Renal cortex interstitium (tissue), 11 donors: ENCODE measurements at regions not wholly inside any gene's neighbourhood (a gene's known extent, or its start where the extent isn't known, plus 50 kb on each side); places are given as distances from the start of the nearest gene placed in this dataset.
"Not testable (repeated sequence)": the region's sequence is repeated elsewhere in the genome, so short reads cannot be mapped to it uniquely, and the experiment has no call there.

Experiments
- DNase-seq, 11 donors: peaks; one replicate each; pipeline ENCODE4 v3.0.0-alpha.2; 2013; ENCODE audit warnings: low read depth in 9 of 11, low spot score in 4 of 11; ENCODE audit errors: extremely low read depth in 1 of 11

DNA sequence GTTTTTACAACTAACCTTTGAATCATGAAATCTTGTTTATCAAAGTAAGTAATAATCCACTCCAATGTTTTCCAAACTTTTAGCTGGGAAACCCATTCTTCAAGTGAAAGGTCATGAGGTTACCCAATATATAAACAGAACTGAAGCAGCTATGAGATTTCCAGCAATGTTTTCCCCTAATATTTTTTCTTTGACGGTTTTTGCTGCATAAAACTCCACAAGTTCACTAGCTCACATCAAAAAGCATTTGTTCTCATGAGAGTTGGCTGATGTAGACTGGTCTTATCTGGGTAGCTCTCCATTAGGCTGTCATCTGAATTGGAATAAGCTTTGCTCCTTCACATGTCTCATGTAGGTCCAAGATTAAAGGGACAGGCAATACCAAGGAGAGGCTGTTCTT lies 241.2 kb upstream of the LRRC3B start:
- peak in 10 of 11 donors; percentile 16 to 59 (median 30) for DNase-seq

DNA sequence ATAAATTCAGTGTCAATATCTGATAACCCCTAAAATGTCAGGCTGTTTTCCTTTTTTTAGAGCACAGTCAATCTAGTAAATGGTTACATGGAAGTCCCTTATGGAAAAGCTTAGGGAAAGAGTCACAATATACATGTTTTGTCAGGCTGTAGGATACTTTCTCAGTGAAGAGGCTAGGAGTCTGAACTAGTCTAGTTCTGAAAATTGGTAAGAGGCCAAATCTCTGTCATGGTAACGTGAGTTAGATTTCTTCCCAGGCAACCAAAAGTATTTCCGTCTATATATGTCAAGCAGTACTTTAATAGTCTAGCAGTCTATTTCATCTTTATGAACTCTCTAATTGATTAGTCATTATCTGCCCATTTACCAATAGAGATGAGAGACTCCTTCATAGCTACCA lies 215.9 kb upstream of the LRRC3B start:
- no peak for DNase-seq

GRCh38 chr3:26418553-26418952 lies 204.0 kb upstream of the LRRC3B start:
- no peak for DNase-seq

- no peak for DNase-seq
Measured at GRCh38 chr3:26422415-26422814, 200.2 kb upstream of the LRRC3B start.

DNA sequence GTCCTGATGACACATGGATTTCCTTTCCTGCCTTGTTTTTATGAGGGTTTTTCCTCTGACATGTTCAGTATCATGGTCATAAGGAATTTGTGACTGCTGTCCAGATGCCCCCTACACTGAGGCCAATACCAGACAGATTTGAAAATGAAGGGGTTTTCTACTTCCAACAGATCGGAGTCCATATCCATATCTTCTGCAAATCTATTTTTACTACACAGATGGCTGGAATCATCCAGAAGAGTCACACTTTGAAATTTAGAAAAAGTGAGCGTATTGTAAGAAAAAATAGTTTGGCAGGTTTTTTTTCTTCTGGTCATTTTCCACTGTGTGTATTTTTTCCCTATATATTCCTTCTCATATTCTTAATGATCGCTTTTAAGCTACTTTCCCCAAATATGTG lies 197.5 kb upstream of the LRRC3B start:
- no peak for DNase-seq

GRCh38 chr3:26428992-26429391 lies 193.6 kb upstream of the LRRC3B start:
- DNase-seq: no peak

GRCh38 chr3:26437678-26438077 lies 184.9 kb upstream of the LRRC3B start:
- no peak for DNase-seq

GRCh38 chr3:26438325-26438940 lies 184.1 kb upstream of the LRRC3B start:
- no peak for DNase-seq

DNA sequence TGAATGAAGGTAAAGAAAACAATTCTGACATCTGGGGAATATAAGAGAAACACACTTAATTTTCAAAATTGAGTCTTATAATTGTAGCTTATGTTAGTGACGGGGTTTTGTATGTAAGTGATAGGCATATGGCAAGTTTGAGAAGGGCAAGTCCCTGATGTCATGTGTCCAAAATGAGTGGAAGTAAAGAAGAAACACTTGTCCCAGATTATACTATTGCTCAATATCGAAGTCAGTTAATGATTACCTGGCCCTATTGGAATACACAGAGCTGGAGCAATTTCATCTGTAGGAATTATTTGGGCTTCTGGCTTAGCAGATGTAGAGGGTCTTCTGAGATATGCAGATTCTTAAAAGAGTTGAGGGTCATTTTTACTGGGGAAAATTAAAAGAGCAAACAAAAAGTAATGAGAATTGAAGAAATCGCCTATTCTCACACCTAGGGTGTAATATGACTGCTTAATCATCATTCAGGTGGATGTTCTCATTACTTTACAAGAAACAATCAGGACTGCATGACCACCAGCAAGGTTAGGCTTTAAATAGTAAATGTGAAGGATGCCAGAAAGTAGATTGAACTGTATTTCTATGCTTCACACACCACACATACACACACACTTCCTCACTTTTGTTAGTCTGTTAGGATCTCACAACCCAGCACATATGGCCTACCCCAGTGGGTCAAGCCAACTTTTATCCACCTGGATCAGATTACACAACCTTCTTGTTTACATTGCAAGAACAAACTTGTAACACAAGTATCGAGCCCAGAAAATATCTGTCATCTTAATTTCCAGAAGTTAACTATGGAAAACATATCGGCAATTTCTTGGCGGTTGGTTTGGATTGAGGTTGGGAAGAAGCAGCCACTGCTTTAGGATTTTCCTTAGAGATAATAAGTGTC lies 183.3 kb upstream of the LRRC3B start:
- no peak for DNase-seq

- no peak for DNase-seq
Measured at GRCh38 chr3:26449996-26450395, 172.6 kb upstream of the LRRC3B start.

- no peak for DNase-seq
Measured at GRCh38 chr3:26452363-26452762, 170.2 kb upstream of the LRRC3B start.

GRCh38 chr3:26460985-26461384 lies 161.6 kb upstream of the LRRC3B start:
- DNase-seq: no peak

- no peak for DNase-seq
Measured at GRCh38 chr3:26472345-26472744, 150.2 kb upstream of the LRRC3B start.

DNA sequence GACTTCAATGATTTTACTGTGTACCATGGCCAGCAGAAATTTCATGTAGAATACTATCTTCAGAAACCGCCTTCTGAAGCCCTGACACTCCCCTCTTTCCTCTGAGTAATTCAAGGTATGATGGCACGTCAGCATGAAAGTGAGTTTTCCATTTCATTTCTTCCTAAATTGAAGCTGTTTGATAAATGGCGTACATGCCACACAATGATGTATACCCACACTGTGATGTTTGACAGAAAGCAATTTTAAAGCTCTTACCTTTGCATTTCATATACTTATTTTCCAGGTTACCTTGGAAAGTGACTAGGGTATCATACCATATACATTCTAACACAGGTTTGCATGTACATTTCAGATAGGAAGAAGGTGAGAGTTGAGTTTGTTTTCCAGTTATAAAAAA lies 147.9 kb upstream of the LRRC3B start:
- DNase-seq: no peak

- no peak for DNase-seq
Measured at GRCh38 chr3:26480377-26480776, 142.2 kb upstream of the LRRC3B start.

DNA sequence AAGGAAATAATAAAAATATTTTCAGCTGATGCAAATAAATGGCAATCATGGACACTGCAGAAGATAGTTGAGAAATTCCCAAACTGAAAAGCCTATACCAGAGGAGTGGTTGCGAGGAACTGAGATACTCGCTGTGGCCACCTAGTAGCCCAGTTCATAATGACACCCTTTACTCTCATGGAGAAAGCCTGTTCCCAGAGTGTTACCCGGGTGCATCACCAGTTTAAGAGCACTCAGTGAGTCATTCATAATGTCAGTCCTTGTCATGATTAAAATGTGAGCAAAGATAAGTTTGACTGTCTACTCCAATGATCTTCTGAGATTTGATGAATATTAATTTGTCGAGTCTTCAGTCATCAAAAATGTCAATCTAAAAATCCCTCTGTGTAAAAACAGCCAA lies 138.4 kb upstream of the LRRC3B start:
- no peak for DNase-seq

DNA sequence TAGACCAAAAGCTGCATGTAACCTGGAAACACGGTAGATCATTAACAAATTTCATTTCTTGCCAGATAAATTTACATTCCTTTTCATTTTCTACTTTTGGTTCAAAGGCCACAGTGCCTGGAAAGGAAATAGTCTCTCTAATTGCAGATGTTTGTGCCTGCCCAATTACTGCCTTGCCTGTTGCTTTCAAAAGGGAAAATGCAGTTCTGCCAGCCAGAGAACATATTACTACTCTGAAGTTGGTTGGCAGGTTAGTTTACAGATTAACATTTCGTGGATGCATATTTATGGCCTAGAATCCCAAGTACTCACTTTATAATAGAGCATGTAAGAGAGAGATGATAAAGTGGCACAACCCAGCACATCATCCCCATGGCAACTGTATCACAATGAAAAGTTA lies 124.3 kb upstream of the LRRC3B start:
- DNase-seq: peak in 4 of 11 donors; percentile 4 to 22 (median 8)

GRCh38 chr3:26505399-26505798 lies 117.2 kb upstream of the LRRC3B start:
- no peak for DNase-seq

DNA sequence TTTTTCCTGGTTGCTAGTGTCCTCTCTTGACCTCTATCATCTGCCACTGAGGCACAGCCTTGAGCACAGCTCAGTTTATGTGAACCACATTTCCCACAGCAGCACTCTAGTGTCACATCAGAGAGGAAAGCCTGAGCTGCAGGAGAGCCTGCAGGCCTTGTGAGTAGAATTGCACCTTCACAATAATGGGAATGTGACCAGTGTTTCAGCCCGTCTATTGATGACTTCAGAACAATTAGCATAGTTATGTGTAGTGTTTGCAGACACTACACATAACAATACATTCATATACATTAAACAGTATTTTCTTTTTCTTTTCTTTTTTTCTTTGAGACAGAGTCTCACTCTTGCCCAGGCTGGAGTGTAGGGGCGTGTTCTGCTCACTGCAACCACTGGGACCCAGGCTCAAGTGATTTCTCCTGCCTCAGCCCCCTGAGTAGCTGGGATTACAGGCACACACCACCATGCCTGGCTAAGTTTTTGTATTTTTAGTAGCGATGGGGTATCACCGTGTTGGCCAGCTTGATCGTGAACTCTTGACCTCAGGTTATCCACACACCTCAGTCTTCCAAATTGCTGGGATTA lies 108.0 kb upstream of the LRRC3B start:
- DNase-seq: not testable (repeated sequence)

- peak in 10 of 11 donors; percentile 7 to 58 (median 28) for DNase-seq
Measured at GRCh38 chr3:26515351-26515750, 107.2 kb upstream of the LRRC3B start.
